GM21723 (cell line): ENCODE measurements at regions not wholly inside any gene's neighbourhood (a gene's known extent, or its start where the extent isn't known, plus 50 kb on each side); places are given as distances from the start of the nearest gene placed in this dataset.

ENCODE experiments used
- ATAC-seq: cut with Tn5 transposase; IDR thresholded peaks from one replicate; pipeline ENCODE4 v1.9.1; 2021; ENCODE audit warnings: mild to moderate bottlenecking, moderate library complexity; ENCODE audit not compliant: unreplicated experiment

DNA sequence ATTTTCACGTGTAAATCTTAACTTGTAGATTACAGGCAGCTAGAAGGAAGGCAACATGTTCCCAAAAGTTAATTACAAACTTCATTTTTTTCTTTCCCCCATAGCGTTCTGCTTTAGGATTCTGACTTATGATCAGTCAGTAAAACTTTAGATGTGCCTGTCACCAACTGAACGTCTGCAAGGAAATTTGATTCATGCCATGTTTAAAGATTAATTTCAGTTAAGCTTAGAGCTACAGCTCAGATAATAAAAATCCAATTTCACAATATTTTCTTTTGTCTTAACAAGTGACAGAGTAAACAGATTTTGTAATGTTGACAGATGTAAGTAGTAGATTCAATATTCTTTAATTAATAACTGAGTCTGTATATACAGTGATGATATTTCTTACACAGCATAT, 253.1 kb downstream of the NFKBIZ start:
- no peak for ATAC-seq

DNA sequence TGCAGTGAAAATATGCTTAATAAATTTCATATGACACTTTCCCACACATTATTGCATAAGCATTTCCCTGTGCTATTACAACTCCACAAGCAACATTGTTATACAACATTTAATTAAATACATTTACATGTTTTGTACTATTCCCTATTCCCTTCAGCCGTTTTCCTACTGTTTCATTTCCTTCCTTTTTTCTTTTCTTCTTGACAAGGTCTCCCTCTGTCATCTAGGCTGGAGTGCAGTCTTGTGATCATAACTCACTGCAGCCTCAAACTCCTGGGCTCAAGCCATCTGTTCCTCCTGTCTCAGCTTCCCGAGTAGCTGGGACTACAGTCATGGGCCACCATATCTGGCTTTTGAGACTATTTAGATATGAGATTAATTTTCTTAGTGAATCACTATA, 254.7 kb downstream of the NFKBIZ start:
- ATAC-seq = no peak

DNA sequence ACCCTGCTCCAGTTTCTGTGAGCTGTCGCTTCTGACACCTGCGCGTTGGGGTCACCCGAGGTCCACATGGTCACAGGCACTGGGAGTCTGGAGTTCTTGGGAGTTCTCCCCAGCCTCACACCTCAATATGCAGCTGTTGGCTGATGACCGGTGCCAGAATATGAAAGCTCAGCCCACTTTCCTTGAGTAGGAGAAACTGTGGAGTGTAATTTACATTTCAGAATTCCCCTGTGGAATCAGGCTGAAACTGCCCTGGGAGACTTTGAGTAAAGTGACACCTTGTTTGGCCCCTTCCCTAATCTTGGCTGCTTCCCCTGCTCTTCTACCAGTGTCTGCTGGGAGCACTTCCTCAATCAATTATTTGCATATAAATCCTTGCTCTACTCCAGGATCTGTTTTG, 255.9 kb downstream of the NFKBIZ start:
- ATAC-seq = no peak

DNA sequence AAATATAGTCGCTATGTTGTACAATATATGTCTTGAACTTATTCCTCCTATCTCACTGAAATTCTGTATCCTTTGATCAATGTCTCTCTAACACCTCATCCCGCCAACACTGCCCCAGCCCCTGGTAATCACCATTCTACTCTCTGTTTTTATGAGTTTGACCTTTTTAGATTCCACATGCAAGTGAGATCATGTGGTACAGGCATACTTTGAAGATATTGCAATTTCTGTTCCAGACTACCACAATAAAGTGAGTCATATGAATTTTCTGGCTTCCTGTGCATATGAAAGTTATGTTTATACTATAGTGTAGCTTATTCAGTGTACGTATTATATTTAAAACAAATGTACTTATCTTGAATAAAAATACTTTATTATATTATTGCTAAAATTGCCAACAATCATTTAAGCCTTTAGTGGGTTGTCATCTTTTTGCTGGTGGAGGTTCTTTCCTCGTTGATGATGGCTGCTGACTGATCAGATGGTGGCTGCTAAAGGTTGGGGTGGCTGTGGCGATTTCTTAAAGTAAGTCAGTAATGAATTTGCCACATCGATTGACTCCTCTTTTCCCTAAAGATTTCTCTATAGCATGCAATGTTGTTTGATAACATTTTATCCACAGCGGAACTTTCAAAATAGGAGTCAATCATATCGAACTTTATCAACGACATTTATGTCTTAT, 257.2 kb downstream of the NFKBIZ start:
- ATAC-seq = no peak

DNA sequence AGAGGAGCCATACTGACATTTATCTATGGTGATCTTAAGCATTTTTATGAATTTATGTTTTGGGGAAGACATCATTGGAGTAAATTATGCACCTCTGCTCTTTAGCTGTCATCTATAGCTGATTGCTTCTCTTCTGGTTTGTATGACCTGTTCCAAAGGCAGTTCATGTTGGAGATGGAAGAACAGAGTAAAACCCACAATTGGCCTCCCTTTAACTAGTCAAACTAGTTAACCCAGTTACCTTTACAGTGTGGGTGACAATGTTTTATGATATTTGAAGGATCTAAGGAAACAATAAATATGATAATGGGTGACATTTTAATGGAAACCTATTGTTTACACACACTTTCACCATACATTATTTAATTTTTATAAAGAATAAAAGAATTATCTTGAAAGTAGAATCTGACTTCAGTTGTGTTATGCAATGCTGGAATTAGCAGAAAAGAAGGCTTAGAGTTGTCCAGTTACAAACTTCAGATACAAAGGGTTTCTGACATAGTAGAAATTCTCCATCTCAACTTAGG, 263.5 kb downstream of the NFKBIZ start:
- no peak for ATAC-seq

DNA sequence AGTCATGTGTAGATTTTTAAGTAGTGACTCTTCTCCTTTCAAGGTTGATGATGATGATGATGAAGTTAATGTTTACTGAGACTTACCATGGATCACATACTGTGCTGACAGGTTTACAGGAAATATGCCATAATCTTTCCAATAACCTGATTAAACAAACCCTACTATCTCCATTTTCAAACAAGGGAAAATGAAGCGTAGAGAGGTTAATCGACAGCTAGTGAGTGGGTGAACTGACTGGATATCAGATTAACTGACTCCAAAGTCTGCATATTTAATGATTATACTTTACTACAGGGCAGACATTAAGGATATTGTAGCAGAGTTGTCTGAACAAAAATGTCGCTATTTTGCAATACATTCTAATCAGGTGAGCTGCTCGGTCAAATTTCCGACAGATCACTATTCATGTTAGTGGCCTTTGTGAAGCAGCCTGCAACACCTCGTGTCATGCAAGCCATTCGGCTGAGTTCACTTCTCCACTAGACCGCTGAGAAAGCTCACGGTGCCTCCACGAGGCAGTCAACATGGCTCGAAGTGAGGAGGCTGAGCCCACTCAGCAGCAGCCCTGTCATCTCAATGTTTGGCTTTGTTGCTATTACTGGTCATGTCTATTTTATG, 264.2 kb downstream of the NFKBIZ start:
- ATAC-seq = no peak

DNA sequence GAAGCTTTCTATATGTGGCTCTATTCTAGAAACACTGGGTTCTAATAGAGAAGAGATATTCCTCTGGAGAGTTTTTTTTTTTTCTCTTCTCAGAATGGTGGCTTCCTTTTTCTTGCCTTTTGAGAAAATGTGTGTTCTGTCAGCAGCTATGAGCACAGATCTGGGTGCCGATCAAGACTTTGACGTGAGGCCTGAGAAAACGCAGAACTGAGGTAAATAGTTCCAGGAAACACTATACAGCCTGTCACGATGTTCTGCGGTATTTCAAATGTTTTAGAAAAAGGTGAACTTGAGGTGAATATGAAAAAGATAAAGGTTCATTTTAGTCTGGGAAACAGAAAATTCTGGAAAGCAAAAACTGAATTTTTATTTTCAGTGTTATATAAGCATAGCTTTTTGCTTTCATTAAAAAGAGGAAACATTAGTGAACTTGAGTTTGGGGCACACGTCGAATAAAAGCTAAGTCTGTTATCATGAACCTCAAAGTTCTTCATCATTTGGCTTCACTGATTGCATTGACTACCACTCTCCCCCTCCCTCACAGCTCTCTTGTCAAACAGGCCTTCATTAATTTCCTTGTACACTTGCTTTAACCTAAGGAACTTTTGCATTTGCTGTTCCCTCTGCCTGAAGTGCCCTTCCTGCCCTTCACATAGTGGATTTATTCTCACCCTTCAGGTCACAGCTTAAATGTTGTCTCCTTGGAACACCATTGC, 265.1 kb downstream of the NFKBIZ start:
- ATAC-seq = no peak

DNA sequence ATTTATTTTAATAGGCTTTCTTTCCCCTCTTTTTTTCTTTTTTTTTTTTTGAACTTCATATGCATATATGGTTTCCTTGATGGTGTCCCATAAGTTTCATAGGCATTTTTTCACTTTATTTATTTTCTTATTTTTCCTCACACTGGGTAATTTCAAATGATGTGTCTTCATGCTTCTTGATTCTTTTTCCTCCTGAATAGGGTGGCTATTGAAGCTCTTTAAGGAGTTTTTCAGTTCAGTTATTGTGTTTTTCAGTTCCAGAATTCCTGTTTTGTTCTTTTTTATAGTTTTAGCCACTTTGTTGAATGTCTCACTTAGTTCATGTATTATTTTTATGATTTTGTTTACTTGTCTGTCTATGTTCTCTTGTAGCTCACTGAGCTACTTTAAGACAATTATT, 273.2 kb downstream of the NFKBIZ start:
- no peak for ATAC-seq

DNA sequence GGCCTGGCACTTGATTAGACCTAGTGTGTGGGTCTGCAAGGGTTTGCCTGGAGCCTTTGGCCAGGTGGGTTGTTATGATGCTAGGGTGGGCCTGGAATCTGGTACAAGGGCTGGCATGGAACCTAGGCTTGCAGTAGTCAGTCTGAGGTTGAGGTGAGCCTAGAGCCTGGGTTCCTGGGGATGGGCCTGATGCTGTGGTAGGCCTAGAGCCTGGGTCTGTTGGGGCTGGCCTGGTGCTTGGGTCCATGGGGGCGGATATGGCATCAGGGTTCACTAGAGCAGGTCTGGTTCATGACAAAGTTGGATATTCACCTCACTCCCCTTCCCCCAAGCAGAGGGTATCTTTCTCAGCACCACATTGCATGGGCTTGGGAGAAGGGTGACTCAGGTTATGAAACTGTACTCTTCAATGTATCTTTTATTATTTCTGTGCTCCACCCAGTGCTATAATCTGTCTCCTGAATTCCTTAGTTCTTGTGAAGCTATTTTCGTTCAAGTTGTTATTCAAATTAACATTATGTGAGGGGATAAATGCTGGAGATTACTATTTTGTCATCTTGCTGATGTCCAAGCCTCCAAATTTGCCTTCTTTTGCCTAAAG, 274.4 kb downstream of the NFKBIZ start:
- ATAC-seq = no peak

DNA sequence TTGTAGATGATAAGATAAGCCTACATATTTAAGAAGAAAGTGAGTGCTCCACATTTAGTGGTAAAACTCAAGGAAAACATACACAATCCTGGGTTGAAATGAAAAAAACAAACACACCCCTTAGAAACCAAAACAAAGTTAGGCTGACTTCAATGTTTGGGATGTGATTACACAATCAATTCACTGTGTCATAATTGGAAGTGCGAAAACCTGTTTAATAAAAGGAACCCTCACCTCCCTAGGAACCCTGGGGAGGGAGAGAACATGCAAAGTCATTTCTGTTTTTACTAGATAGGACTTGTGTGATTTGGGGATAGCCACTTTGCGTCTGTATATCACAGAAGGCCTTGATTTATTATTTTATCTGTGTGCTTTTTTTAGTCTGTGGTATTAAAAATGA, 275.0 kb downstream of the NFKBIZ start:
- no peak for ATAC-seq

DNA sequence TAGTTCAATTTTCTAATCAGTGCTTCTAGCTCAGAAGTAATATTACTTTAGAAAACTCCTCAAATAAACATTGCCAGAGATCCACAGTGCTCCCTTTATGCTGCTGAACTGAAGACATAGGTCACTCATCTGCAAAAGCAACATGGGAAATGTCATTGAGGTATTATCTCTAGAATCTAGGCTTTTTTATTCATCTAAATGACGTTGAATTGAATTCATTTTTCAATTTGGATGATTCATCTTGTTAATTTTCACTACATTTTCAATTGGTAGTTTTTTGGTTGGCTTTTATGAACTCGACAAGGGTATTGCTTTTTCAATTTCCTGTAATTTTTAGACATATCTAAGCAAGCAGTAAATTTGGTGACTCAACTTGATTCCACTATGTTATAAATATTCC, 275.4 kb downstream of the NFKBIZ start:
- no peak for ATAC-seq

DNA sequence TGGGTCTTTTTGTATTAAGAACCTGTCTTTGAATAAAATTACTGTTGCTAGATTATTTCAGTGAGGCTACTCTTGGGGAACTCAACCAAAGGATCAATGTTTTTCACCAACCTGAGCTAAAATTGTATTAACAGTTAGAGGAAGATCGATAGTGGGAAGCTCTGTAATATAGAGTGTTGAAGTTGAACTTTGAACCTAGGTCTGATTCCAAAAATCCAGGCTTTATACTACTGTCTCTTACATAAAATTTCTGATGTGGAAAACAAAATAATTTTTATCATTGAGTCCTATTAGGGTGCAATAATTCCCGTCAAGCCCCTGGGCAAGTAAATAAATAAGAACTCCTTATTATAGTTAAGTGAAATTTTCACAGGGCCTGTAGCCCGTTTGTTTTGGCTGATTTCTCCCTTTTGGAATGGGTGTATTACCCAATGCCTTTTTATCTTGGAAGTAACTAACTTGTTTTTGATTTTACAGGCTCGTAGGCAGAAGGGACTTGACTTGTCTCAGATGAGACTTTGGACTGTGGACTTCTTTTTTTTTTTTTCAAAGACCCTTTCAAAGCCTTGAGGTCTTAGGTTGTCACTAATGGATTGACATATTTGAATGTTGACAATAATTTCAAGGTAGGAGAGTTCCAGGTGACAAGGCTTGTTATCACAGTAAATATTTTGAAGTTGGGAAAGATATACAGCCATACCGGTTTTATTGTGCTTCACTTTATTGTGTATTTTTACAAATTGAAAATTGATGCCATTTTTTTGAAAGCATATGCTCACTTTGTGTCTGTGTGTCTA, 276.1 kb downstream of the NFKBIZ start:
- ATAC-seq = no peak

DNA sequence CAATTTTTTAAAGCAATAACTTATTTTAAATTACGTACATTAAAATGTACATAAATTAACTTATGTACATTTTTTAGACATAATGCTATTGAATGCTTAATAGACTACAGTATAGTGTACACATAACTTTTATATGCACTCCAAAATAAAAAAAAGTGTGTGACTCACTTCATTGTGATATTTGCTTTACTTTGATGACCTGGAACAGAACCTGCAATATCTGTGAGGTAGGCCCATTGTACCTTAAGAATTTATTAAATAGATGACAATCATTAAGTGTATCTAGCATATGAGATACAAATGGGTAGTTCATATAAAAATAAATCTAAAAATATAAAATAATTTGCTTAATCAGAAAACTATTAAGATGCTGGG, 276.7 kb downstream of the NFKBIZ start:
- no peak for ATAC-seq

DNA sequence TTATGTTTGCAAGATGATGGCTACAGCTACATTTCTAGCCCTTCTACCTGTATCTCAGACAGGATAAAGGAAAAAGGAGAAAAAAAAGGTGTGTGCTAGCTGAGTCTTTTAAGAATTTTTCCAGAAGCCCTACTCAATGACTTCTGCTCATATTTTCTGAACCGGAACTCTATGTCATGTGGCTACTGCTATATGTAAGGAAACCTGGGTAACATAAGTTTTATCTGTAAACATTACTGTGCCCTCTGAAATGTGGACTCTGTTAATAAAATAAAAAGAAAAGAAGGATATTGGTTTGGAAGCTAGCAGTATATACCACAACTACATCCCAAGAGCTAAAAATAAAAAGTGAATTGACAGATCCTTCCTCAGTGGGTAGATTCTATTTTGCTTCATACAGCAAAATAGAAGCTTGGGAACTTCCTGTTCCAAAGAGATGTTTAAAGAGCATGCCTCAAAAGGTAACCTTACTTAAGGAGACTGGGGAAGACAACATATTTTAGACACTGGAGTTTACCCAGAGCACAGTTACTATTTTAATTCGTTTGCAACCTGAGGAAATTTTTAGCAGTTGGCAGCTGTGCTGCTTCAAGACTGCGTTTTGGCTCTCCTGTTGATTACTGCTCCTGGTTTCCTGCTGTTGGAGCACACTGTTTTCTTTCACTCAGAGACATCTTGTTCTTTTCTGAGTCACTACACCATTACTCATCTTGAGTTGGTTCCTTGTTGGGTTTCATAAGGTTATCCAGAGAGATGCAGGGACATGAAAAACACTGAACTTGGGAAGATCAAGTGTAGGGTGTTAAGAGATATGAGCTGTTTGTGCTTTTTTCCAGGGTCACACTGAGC, 280.7 kb downstream of the NFKBIZ start:
- ATAC-seq = no peak

DNA sequence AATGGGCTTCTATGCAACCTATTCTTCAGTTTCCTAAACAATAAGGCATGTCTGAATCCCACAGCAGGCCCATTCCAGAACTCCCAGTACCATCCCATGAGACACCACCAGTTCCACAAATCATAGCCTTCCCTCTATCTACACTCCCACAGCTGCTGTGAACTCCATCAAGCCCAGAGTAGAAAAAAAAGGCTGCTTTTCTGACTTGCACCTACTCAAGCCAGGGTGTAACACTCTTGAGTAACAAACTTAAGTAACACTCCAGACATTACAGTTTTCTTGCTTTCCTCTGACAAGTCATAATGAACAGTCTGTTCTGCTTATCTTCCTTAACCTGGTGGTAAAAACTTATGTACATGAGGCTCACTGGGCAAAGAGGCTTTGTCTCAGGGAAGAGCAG, 283.1 kb downstream of the NFKBIZ start:
- no peak for ATAC-seq

DNA sequence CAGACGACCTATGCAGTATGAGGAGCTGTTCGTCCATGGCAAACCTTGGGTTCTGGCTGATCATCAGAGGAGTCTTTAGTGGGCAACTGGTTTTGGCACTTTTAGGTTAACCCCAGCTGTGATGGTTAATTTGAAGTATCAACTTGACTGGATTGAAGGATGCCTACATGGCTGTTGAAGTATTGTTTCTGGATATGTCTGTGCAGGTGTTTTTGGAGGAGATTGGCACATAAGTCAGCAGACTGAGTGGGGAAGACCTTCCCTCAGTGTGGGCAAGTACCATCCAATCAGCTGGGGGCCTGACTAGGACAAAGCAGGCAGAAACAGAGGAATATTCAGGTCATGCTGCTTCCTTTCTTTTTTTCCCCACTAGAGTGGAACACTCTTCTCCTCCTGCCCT, 284.1 kb downstream of the NFKBIZ start:
- ATAC-seq = no peak

DNA sequence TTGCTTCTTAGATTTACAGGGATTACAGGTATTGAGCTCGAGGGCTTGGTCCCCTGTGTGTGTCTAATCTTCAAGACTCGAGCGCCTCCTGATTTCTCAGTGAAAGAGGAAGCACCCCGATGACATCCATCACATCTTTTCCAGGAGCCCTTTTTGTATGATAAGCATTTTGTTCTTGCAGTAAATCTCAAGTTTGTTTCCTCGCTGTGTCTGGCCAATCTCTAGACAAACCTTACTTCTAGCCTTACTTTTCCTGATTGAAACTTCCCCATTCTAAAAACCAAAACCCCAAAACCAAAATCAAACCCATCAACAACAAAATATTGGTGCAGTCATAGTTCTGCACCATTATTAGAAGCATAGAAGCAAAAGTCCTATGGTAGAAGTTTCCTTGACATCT, 286.0 kb downstream of the NFKBIZ start:
- ATAC-seq = no peak

DNA sequence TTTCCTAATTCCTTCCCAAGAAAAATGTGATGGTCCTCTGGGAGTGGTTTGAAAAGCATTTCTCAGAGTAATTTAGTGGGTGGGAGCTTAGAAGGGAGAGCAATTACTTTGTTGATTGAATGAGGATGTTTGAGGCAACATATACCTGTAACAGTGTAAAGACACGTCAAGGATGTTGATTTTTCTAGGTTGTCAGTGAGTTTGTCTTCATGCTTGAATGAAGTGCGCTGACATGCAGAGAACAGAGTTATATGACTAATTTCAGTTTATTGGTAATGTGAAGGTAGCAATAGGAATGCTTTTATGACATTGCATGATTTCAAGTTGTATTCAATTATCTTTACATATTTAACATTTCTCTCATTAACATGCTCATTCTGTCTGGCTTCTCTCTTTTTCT, 286.9 kb downstream of the NFKBIZ start:
- ATAC-seq = no peak

DNA sequence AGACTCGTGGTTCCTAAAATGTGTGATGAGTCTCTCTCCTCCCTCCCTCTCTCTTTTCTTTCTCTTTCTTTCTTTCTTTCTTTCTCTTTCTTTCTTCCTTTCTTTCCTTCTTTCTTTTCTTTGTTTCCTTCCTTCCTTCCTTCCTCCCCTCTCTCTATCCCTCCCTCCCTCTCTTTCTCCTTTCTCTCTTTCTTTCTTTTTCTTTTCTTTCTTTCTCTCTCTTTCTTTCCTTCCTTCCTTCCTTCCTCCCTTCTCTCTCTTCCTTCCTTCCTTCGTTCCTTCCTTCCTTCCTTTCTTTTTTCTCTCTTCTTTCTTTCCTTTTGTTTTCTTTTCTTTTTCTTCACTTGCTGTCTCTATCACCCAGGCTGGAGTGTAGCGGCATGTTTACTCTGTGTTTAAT, 290.8 kb downstream of the NFKBIZ start:
- ATAC-seq = no peak
